Epithelial cell of esophagus (primary cell): ENCODE measurements at regions not wholly inside any gene's neighbourhood (a gene's known extent, or its start where the extent isn't known, plus 50 kb on each side); places are given as distances from the start of the nearest gene placed in this dataset.
"Not testable (repeated sequence)": the region's sequence is repeated elsewhere in the genome, so short reads cannot be mapped to it uniquely, and the experiment has no call there.

ENCODE experiments used
- DNase-seq: peaks from one replicate; pipeline ENCODE4 v3.0.0; 2010; ENCODE audit warnings: low read depth
- H3K4me3 ChIP-seq: 2 replicates; pipeline ENCODE4 v1.5.1; 2011; ENCODE audit warnings: mild to moderate bottlenecking, low read length, control low read depth
- TF ChIP-seq, protein P1 (sequence below): IDR thresholded peaks from 2 replicates; pipeline ENCODE4 v1.5.1; 2011; ENCODE audit warnings: low read depth, mild to moderate bottlenecking, low read length, control low read depth, inconsistent platforms; ENCODE audit not compliant: insufficient read depth; ENCODE audit errors: missing control alignments

DNA sequence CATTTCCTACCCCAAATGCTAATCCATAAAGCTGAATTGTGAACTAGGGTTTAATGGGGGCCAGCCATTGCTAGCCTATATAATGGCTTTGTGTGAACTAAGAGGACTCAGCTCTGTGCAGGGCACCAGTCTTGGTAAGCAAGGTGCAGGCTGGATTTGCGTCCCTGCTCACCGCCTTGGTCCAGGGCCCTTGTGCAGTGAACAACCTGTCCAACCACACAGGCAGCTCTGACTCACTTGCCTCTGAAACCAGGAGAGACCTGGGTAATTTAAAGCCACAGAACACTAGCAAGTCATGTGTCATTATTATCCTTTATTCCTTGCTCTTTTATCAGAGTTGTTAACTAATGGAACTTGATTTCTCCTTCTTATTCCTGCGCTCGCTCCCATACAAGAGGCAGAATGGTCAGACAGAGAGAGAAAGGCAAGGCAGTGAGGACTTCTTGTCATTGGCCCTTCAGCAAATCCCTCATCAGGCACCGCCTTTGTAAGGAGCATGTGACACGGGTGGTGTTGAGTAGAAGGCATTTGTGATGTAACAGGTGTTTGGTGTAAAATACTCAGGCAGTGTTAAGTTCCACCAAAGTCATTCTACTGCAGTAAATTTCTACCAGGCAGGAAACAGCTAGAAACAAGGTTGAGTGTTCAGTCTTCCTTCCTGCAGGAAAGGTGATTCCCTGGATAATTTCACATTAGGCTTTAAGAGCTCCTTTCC, 67.3 kb upstream of the OLIG2 start:
- H3K4me3 ChIP-seq, result no peak overlapping the region
- DNase-seq, result peak; percentile 50
- TF ChIP-seq, protein P1, sequence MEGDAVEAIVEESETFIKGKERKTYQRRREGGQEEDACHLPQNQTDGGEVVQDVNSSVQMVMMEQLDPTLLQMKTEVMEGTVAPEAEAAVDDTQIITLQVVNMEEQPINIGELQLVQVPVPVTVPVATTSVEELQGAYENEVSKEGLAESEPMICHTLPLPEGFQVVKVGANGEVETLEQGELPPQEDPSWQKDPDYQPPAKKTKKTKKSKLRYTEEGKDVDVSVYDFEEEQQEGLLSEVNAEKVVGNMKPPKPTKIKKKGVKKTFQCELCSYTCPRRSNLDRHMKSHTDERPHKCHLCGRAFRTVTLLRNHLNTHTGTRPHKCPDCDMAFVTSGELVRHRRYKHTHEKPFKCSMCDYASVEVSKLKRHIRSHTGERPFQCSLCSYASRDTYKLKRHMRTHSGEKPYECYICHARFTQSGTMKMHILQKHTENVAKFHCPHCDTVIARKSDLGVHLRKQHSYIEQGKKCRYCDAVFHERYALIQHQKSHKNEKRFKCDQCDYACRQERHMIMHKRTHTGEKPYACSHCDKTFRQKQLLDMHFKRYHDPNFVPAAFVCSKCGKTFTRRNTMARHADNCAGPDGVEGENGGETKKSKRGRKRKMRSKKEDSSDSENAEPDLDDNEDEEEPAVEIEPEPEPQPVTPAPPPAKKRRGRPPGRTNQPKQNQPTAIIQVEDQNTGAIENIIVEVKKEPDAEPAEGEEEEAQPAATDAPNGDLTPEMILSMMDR, result no peak

- DNase-seq, result no peak
- no peak overlapping the region for H3K4me3 ChIP-seq
- TF ChIP-seq, protein P1, result no peak
These were observed 63.5 kb upstream of the OLIG2 start for GRCh38 chr21:32962268-32962667.

- TF ChIP-seq, protein P1, result no peak
- H3K4me3 ChIP-seq, result no peak overlapping the region
- no peak for DNase-seq
These were observed 60.5 kb upstream of the OLIG2 start for GRCh38 chr21:32965129-32965680.

DNA sequence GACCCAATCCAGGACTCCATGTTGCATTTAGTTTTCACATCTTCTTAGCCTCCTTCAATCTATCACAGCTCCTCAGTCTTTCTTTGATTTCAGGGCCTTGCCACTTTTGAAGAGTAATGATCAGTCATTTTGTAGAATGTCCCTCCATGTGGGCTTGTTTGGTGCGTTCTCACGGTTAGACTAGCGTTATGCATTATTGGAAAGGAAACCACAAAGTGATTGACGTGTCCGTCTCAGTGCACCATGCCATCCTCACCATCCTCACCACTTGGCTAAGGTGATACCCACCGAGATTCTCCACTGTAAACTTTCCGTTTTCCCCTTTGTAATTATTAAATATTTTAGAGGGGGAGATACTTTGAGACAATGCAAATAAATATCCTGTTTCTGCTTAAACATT, 59.6 kb upstream of the OLIG2 start:
- TF ChIP-seq, protein P1, result no peak
- H3K4me3 ChIP-seq, result no peak overlapping the region
- DNase-seq, result no peak

GRCh38 chr21:32968103-32968502, 57.6 kb upstream of the OLIG2 start:
- not testable (repeated sequence) for H3K4me3 ChIP-seq
- DNase-seq, result peak; percentile 14

GRCh38 chr21:32974653-32975052, 51.1 kb upstream of the OLIG2 start:
- TF ChIP-seq, protein P1, result no peak
- no peak overlapping the region for H3K4me3 ChIP-seq
- no peak for DNase-seq

DNA sequence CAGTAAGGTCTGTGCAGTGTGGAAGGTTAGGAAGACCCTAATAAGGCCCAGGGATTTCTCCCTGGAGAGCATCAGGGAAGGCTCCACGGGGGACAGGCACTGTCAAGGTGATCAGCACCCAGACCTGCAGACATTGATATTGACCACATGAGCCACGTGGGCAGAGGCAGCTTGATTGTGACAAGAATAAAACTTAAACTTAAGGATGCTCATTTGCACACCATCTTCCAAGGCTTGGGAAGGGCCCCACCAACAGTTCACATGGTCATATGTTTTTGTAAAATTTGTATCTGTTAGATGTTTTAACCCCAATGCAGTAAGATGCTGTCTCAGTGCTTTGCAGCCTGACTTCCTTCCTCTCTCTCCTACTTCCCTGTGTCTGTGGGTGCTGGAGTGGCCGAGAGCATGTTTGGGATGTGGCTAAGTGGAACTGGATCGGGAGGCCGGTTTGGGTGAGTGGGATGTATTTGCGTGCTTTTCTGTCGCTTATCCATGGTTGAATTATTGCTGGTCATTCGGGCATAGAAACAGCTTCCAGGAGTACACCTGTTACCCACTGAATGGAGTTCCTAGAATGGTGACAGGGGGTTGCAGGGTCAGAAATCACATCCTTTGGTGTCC, 49.8 kb upstream of the OLIG2 start:
- TF ChIP-seq, protein P1, result no peak
- DNase-seq, result no peak

More for the DNA sequence above, 49.8 kb upstream of the OLIG2 start:
- H3K4me3 ChIP-seq, result no peak overlapping the region
